GM23338 (cell line): ENCODE measurements at regions not wholly inside any gene's neighbourhood (a gene's known extent, or its start where the extent isn't known, plus 50 kb on each side); places are given as distances from the start of the nearest gene placed in this dataset.

Source experiments
- ATAC-seq: fragments of 200-7000 bp; cut with Tn5 transposase; 3 replicates; pipeline ENCODE4 v1.9.1; 2020
- DNase-seq: peaks from one replicate; pipeline ENCODE4 v3.0.0-alpha.2; 2015; ENCODE audit warnings: low spot score
- H2AFZ ChIP-seq: fragments of 200-600 bp; sonication (generic); 2 replicates; pipeline ENCODE4 v1.8.0; 2016; ENCODE audit warnings: antibody characterized with exemption, mild to moderate bottlenecking, moderate library complexity
- H3F3A ChIP-seq: fragments of 200-600 bp; sonication (generic); replicated peaks from 2 replicates; pipeline ENCODE4 v1.8.0; 2017; ENCODE audit warnings: antibody characterized with exemption, mixed run types, low read depth
- H3K27ac ChIP-seq: fragments of 200-600 bp; sonication (generic); 2 replicates; pipeline ENCODE4 v1.6.1; 2016; ENCODE audit warnings: low read depth
- H3K27me3 ChIP-seq: fragments of 200-600 bp; sonication (generic); 2 replicates; pipeline ENCODE4 v1.8.0; 2016; ENCODE audit warnings: mild to moderate bottlenecking, mixed run types, moderate library complexity; ENCODE audit not compliant: insufficient read depth
- H3K36me3 ChIP-seq: fragments of 200-600 bp; sonication (generic); 2 replicates; pipeline ENCODE4 v1.8.0; 2016; ENCODE audit warnings: mild to moderate bottlenecking; ENCODE audit not compliant: insufficient read depth
- H3K4me1 ChIP-seq: fragments of 200-600 bp; sonication (generic); 2 replicates; pipeline ENCODE4 v1.8.0; 2016; ENCODE audit warnings: mild to moderate bottlenecking, moderate library complexity; ENCODE audit not compliant: insufficient read depth
- H3K4me2 ChIP-seq: fragments of 200-600 bp; sonication (generic); 2 replicates; pipeline ENCODE4 v1.7.1; 2017; ENCODE audit warnings: mixed run types
- H3K4me3 ChIP-seq: fragments of 200-600 bp; sonication (generic); 2 replicates; pipeline ENCODE4 v1.6.1; 2016; ENCODE audit warnings: mixed run types
- H3K79me2 ChIP-seq: fragments of 200-600 bp; sonication (generic); replicated peaks from 2 replicates; pipeline ENCODE4 v1.8.0; 2017; ENCODE audit warnings: mild to moderate bottlenecking; ENCODE audit not compliant: insufficient read depth
- H3K9me2 ChIP-seq: fragments of 200-600 bp; sonication (generic); 2 replicates; pipeline ENCODE4 v1.8.0; 2017; ENCODE audit not compliant: insufficient read depth
- H4K20me1 ChIP-seq: fragments of 200-600 bp; sonication (generic); replicated peaks from 2 replicates; pipeline ENCODE4 v1.8.0; 2017; ENCODE audit warnings: mild to moderate bottlenecking; ENCODE audit not compliant: insufficient read depth
- H3K27ac Mint-ChIP-seq: 2 replicates; pipeline ENCODE4 v1.8.0; 2020; ENCODE audit warnings: inconsistent platforms, mild to moderate bottlenecking, moderate library complexity, mixed read lengths
- H3K27me3 Mint-ChIP-seq: 3 replicates; pipeline ENCODE4 v1.8.0; 2022; ENCODE audit warnings: low read depth, mild to moderate bottlenecking, moderate library complexity, mixed read lengths, inconsistent platforms; ENCODE audit not compliant: insufficient read depth, poor library complexity
- H3K36me3 Mint-ChIP-seq: 3 replicates; pipeline ENCODE4 v1.8.0; 2021; ENCODE audit warnings: low read depth, mild to moderate bottlenecking, inconsistent platforms, moderate library complexity, mixed read lengths
- H3K4me1 Mint-ChIP-seq: 3 replicates; pipeline ENCODE4 v1.8.0; 2020; ENCODE audit warnings: mild to moderate bottlenecking, inconsistent platforms, mixed read lengths
- H3K4me3 Mint-ChIP-seq: 3 replicates; pipeline ENCODE4 v1.8.0; 2021; ENCODE audit warnings: moderate library complexity, mild to moderate bottlenecking, inconsistent platforms, mixed read lengths
- H3K9me3 Mint-ChIP-seq: 3 replicates; pipeline ENCODE4 v1.8.0; 2020; ENCODE audit warnings: moderate library complexity, mild to moderate bottlenecking, inconsistent platforms, mixed read lengths
- CREB1 ChIP-seq: fragments of 250-450 bp; sonication (Bioruptor Pico); IDR thresholded peaks from 2 replicates; pipeline ENCODE4 v1.5.0; 2020; ENCODE audit warnings: low read depth, mild to moderate bottlenecking, moderate library complexity
- CTCF ChIP-seq, 2 experiments: fragments of 200-600 bp in 1 of 2; sonication (generic) in 1 of 2; conservative IDR thresholded peaks; 2 replicates each; pipeline versions ENCODE4 v1.5.1 to v1.6.1; 2016 to 2017; ENCODE audit warnings: antibody characterized with exemption in 2 of 2, low read depth in 2 of 2, mild to moderate bottlenecking in 2 of 2, moderate library complexity in 1 of 2
- ETS1 ChIP-seq: IDR thresholded peaks from 2 replicates; pipeline ENCODE4 v1.6.1; 2016; ENCODE audit warnings: antibody characterized with exemption
- EZH2phosphoT487 ChIP-seq: fragments of 200-600 bp; sonication (generic); IDR thresholded peaks from one replicate; pipeline ENCODE4 v1.8.1; 2018; ENCODE audit warnings: antibody characterized with exemption; ENCODE audit not compliant: unreplicated experiment
- JUNB ChIP-seq: IDR thresholded peaks from one replicate; pipeline ENCODE4 v1.6.1; 2016; ENCODE audit warnings: antibody characterized with exemption; ENCODE audit not compliant: unreplicated experiment
- POLR2AphosphoS5 ChIP-seq: IDR thresholded peaks from 2 replicates; pipeline ENCODE4 v1.6.1; 2016; ENCODE audit warnings: antibody characterized with exemption, low read depth
- REST ChIP-seq: IDR thresholded peaks from one replicate; pipeline ENCODE4 v1.6.1; 2018; ENCODE audit warnings: antibody characterized with exemption; ENCODE audit not compliant: unreplicated experiment
- STAT1 ChIP-seq: IDR thresholded peaks from one replicate; pipeline ENCODE4 v1.6.1; 2016; ENCODE audit warnings: antibody characterized with exemption; ENCODE audit not compliant: unreplicated experiment
- ZNF114 ChIP-seq: fragments of 250-450 bp; sonication (Bioruptor Pico); IDR thresholded peaks from 2 replicates; pipeline ENCODE4 v1.5.0; 2020; ENCODE audit warnings: mild to moderate bottlenecking, moderate library complexity
- ZNF331 ChIP-seq: fragments of 250-450 bp; sonication (Bioruptor Pico); IDR thresholded peaks from 2 replicates; pipeline ENCODE4 v1.5.0; 2020; ENCODE audit warnings: low read depth, mild to moderate bottlenecking, moderate library complexity
- ZNF462 ChIP-seq: fragments of 250-450 bp; sonication (Bioruptor Pico); IDR thresholded peaks from 2 replicates; pipeline ENCODE4 v1.5.0; 2020; ENCODE audit warnings: mild to moderate bottlenecking, moderate library complexity

- no peak for TF ChIP-seq ZNF331 (CRISPR knock-in tag)
- no peak for TF ChIP-seq EZH2phosphoT487
- no peak for TF ChIP-seq REST
- no peak for TF ChIP-seq STAT1
- TF ChIP-seq ZNF114 (CRISPR knock-in tag), result no peak
Measured at GRCh38 chr3:170642882-170643601, 57.2 kb upstream of the SLC7A14 start (continued).

GRCh38 chr3:170641510-170642236 is 55.8 kb upstream of the SLC7A14 start:
- H3K79me2 ChIP-seq, result no peaks in the 10 kb centered on the region
- no peak overlapping the region for H3K4me2 ChIP-seq
- no peaks in the 10 kb centered on the region; the same call in 2 of the 3 replicates for H3K36me3 Mint-ChIP-seq

More at GRCh38 chr3:170641510-170642236, 55.8 kb upstream of the SLC7A14 start:
- Mint-ChIP-seq H3K27me3 (peaks cover 6% of the 10 kb centered on the region), H3K4me1 (no peaks in the 10 kb centered on the region), H3K9me3 (no peaks in the 10 kb centered on the region), H3K4me3 (no peak overlapping the region), H3K27ac (no peak overlapping the region)
- Histone ChIP-seq H3K27me3 (no peaks in the 10 kb centered on the region), H2AFZ (0 out of 2 replicates have a peak overlapping the region, but pooled peaks have one; percentile 38), H3F3A (no peaks in the 10 kb centered on the region), H4K20me1 (no peaks in the 10 kb centered on the region), H3K36me3 (no peaks in the 10 kb centered on the region), H3K27ac (no peak overlapping the region), H3K4me1 (no peaks in the 10 kb centered on the region), H3K4me3 (no peak overlapping the region), H3K9me2 (peaks cover 13% of the 10 kb centered on the region)
- DNase-seq, result no peak
- TF ChIP-seq JUNB (no peak), EZH2phosphoT487 (no peak), ZNF462 (no peak), ZNF331 (CRISPR knock-in tag) (no peak), POLR2AphosphoS5 (no peak), CTCF (conservative IDR thresholded peaks at IDR 0.05; ENCODE audit: low read depth in 2 of 2) (no peak), ETS1 (no peak), CREB1 (CRISPR knock-in tag) (no peak)
- ATAC-seq, result no peak
